Smooth muscle cell (in vitro differentiated cells): ENCODE measurements at regions not wholly inside any gene's neighbourhood (a gene's known extent, or its start where the extent isn't known, plus 50 kb on each side); places are given as distances from the start of the nearest gene placed in this dataset.

Experiments used
- DNase-seq: peaks from one replicate; lab custom pipeline; 2025; ENCODE audit not compliant: unreplicated experiment; lab: John Stamatoyannopoulos, UW
- H2AFZ ChIP-seq: fragments of 200-600 bp; sonication (generic); 2 replicates; pipeline ENCODE4 v1.6.0; 2016; ENCODE audit warnings: antibody characterized with exemption, low read depth, mild to moderate bottlenecking
- H3F3A ChIP-seq: fragments of 200-600 bp; sonication (generic); 2 replicates; pipeline ENCODE4 v1.6.0; 2017; ENCODE audit warnings: antibody characterized with exemption, low read depth
- H3K27ac ChIP-seq: fragments of 200-600 bp; sonication (generic); 2 replicates; pipeline ENCODE4 v1.5.1; 2016; ENCODE audit warnings: low read depth, mild to moderate bottlenecking
- H3K27me3 ChIP-seq: fragments of 200-600 bp; sonication (generic); 2 replicates; pipeline ENCODE4 v1.6.1; 2016; ENCODE audit warnings: low read depth, mild to moderate bottlenecking
- H3K36me3 ChIP-seq: fragments of 200-600 bp; sonication (generic); 2 replicates; pipeline ENCODE4 v1.5.1; 2016; ENCODE audit warnings: low read depth
- H3K4me1 ChIP-seq: fragments of 200-600 bp; sonication (generic); 2 replicates; pipeline ENCODE4 v1.5.1; 2016; ENCODE audit warnings: low read depth
- H3K4me2 ChIP-seq: fragments of 200-600 bp; sonication (generic); 2 replicates; pipeline ENCODE4 v1.6.0; 2016; ENCODE audit warnings: mild to moderate bottlenecking
- H3K4me3 ChIP-seq: fragments of 200-600 bp; sonication (generic); 2 replicates; pipeline ENCODE4 v1.5.1; 2016; ENCODE audit warnings: mild to moderate bottlenecking
- H3K79me2 ChIP-seq: fragments of 200-600 bp; sonication (generic); 2 replicates; pipeline ENCODE4 v1.6.0; 2016; ENCODE audit warnings: low read depth, mild to moderate bottlenecking
- H3K9ac ChIP-seq: fragments of 200-600 bp; sonication (generic); 2 replicates; pipeline ENCODE4 v1.6.0; 2016; ENCODE audit warnings: low read depth
- H3K9me3 ChIP-seq: fragments of 200-600 bp; sonication (generic); replicated peaks from 2 replicates; pipeline ENCODE4 v1.5.1; 2016; ENCODE audit warnings: low read depth
- H4K20me1 ChIP-seq: fragments of 200-600 bp; sonication (generic); 2 replicates; pipeline ENCODE4 v1.6.0; 2016; ENCODE audit warnings: low read depth
- CTCF ChIP-seq: fragments of 200-600 bp; sonication (generic); IDR thresholded peaks from 2 replicates; pipeline ENCODE4 v1.5.1; 2017; ENCODE audit warnings: borderline replicate concordance, mild to moderate bottlenecking, antibody characterized with exemption; ENCODE audit not compliant: insufficient read depth, poor library complexity, severe bottlenecking
- WGBS: methylation state at CpG from one replicate; pipeline ENCODE4 v1.1.7; 2016; ENCODE audit warnings: low lambda C conversion rate; 5-methylcytosine and 5-hydroxymethylcytosine counted together

- H3F3A ChIP-seq = no peaks in the 10 kb centered on the region
- 89% methylated on average over 3 of the region's 3 CpGs for WGBS
Observed at GRCh38 chr7:124330731-124331407, 298.0 kb upstream of the TMEM229A start.

GRCh38 chr7:124328774-124329173 lies 295.9 kb upstream of the TMEM229A start:
- Histone ChIP-seq H3K27ac (no peak overlapping the region), H3K79me2 (no peaks in the 10 kb centered on the region), H3K4me2 (no peak overlapping the region), H3K9me3 (no peaks in the 10 kb centered on the region), H3K9ac (no peak overlapping the region), H3K4me1 (no peaks in the 10 kb centered on the region), H3K36me3 (no peaks in the 10 kb centered on the region), H3F3A (no peaks in the 10 kb centered on the region), H2AFZ (no peak overlapping the region), H4K20me1 (no peaks in the 10 kb centered on the region), H3K4me3 (no peak overlapping the region), H3K27me3 (no peaks in the 10 kb centered on the region)
- 74% methylated on average over 3 of the region's 3 CpGs for WGBS
- no peak for TF ChIP-seq CTCF
- DNase-seq = no peak

More at GRCh38 chr7:124330731-124331407, 298.0 kb upstream of the TMEM229A start:
- H3K4me1 ChIP-seq = no peaks in the 10 kb centered on the region
- no peaks in the 10 kb centered on the region for H3K27me3 ChIP-seq
- H3K4me3 ChIP-seq = no peak overlapping the region
- no peak for DNase-seq
- no peaks in the 10 kb centered on the region for H3K79me2 ChIP-seq
- H3K9me3 ChIP-seq = no peaks in the 10 kb centered on the region
- H3K4me2 ChIP-seq = no peak overlapping the region
- no peak overlapping the region for H3K9ac ChIP-seq
- H3K27ac ChIP-seq = no peak overlapping the region
- no peak for TF ChIP-seq CTCF
- H2AFZ ChIP-seq = no peak overlapping the region
- no peaks in the 10 kb centered on the region for H3K36me3 ChIP-seq
- no peaks in the 10 kb centered on the region for H4K20me1 ChIP-seq

- Histone ChIP-seq H3K9ac (no peak overlapping the region), H3K27me3 (no peaks in the 10 kb centered on the region), H3K9me3 (no peaks in the 10 kb centered on the region), H3K36me3 (no peaks in the 10 kb centered on the region), H3K4me3 (no peak overlapping the region), H3K4me2 (no peak overlapping the region), H3K4me1 (no peaks in the 10 kb centered on the region), H2AFZ (no peak overlapping the region), H3K27ac (no peak overlapping the region), H4K20me1 (no peaks in the 10 kb centered on the region), H3K79me2 (no peaks in the 10 kb centered on the region), H3F3A (no peaks in the 10 kb centered on the region)
- TF ChIP-seq CTCF = no peak
- DNase-seq = no peak
Observed at GRCh38 chr7:124324262-124324661, 291.4 kb upstream of the TMEM229A start.

GRCh38 chr7:124323597-124323996 lies 290.7 kb upstream of the TMEM229A start:
- Histone ChIP-seq H3K9me3 (no peaks in the 10 kb centered on the region), H4K20me1 (no peaks in the 10 kb centered on the region), H3K27ac (no peak overlapping the region), H3K4me2 (no peak overlapping the region), H3K79me2 (no peaks in the 10 kb centered on the region), H3K36me3 (no peaks in the 10 kb centered on the region), H3K4me1 (no peaks in the 10 kb centered on the region), H3F3A (no peaks in the 10 kb centered on the region), H3K27me3 (no peaks in the 10 kb centered on the region), H3K4me3 (no peak overlapping the region), H3K9ac (no peak overlapping the region), H2AFZ (no peak overlapping the region)
- WGBS = 58% methylated on average over 1 of the region's 1 CpG
- no peak for DNase-seq
- no peak for TF ChIP-seq CTCF
